HUDEP-2 (cell line): ENCODE measurements at regions not wholly inside any gene's neighbourhood (a gene's known extent, or its start where the extent isn't known, plus 50 kb on each side); places are given as distances from the start of the nearest gene placed in this dataset.
"Not testable (repeated sequence)": the region's sequence is repeated elsewhere in the genome, so short reads cannot be mapped to it uniquely, and the experiment has no call there.

Experiments used
- DNase-seq, 76 experiments: peaks; one replicate each; lab custom pipeline; 2025; ENCODE audit not compliant: unreplicated experiment in 76 of 76; lab: John Stamatoyannopoulos, UW

GRCh38 chr4:85152480-85152879 is 186.0 kb upstream of the WDFY3 start:
- DNase-seq = no peak

GRCh38 chr4:85153221-85153620 is 186.7 kb upstream of the WDFY3 start:
- DNase-seq = no peak

GRCh38 chr4:85154591-85154990 is 188.1 kb upstream of the WDFY3 start:
- DNase-seq = no peak

- DNase-seq = no peak
Measured at GRCh38 chr4:85165808-85166207, 199.3 kb upstream of the WDFY3 start.

GRCh38 chr4:85166318-85166717 is 199.8 kb upstream of the WDFY3 start:
- DNase-seq = no peak

GRCh38 chr4:85168234-85168834 is 201.8 kb upstream of the WDFY3 start:
- DNase-seq = no peak

GRCh38 chr4:85170241-85170640 is 203.8 kb upstream of the WDFY3 start:
- no peak for DNase-seq

GRCh38 chr4:85175190-85175589 is 208.7 kb upstream of the WDFY3 start:
- no peak for DNase-seq

- no peak for DNase-seq
Measured at GRCh38 chr4:85177092-85177491, 210.6 kb upstream of the WDFY3 start.

GRCh38 chr4:85177679-85178078 is 211.2 kb upstream of the WDFY3 start:
- DNase-seq = no peak

GRCh38 chr4:85180533-85180932 is 214.0 kb upstream of the WDFY3 start:
- no peak for DNase-seq

GRCh38 chr4:85187106-85187505 is 220.6 kb upstream of the WDFY3 start:
- no peak for DNase-seq

- DNase-seq = not testable (repeated sequence)
Measured at GRCh38 chr4:85196015-85196414, 229.5 kb upstream of the WDFY3 start.

GRCh38 chr4:85200106-85200505 is 233.6 kb upstream of the WDFY3 start:
- DNase-seq = no peak

GRCh38 chr4:85209161-85209560 is 242.7 kb upstream of the WDFY3 start:
- no peak for DNase-seq

- DNase-seq = no peak
Measured at GRCh38 chr4:85210353-85210752, 243.9 kb upstream of the WDFY3 start.

GRCh38 chr4:85216571-85216970 is 250.1 kb upstream of the WDFY3 start:
- not testable (repeated sequence) for DNase-seq

GRCh38 chr4:85218756-85219155 is 252.3 kb upstream of the WDFY3 start:
- no peak for DNase-seq

- no peak for DNase-seq
Measured at GRCh38 chr4:85221606-85222005, 253.3 kb upstream of the ARHGAP24 start.

GRCh38 chr4:85222561-85222960 is 252.4 kb upstream of the ARHGAP24 start:
- no peak for DNase-seq

- DNase-seq = no peak
Measured at GRCh38 chr4:85228264-85228663, 246.7 kb upstream of the ARHGAP24 start.

- DNase-seq = no peak
Measured at GRCh38 chr4:85233516-85233915, 241.4 kb upstream of the ARHGAP24 start.

GRCh38 chr4:85243857-85244256 is 231.1 kb upstream of the ARHGAP24 start:
- DNase-seq = no peak
